Brain microvascular endothelial cell (primary cell): ENCODE measurements at regions not wholly inside any gene's neighbourhood (a gene's known extent, or its start where the extent isn't known, plus 50 kb on each side); places are given as distances from the start of the nearest gene placed in this dataset.

Experiments used
- DNase-seq: peaks from one replicate; pipeline ENCODE4 v3.0.0-alpha.2; 2020
- H3K27ac ChIP-seq: fragments of 250-450 bp; sonication (Bioruptor Pico); 2 replicates; pipeline ENCODE4 v1.5.1; 2020; ENCODE audit warnings: mild to moderate bottlenecking, moderate library complexity
- H3K27me3 ChIP-seq: fragments of 250-450 bp; sonication (Bioruptor Pico); replicated peaks from 2 replicates; pipeline ENCODE4 v1.5.1; 2020; ENCODE audit warnings: mild to moderate bottlenecking
- H3K36me3 ChIP-seq: fragments of 250-450 bp; sonication (Bioruptor Pico); replicated peaks from 2 replicates; pipeline ENCODE4 v1.5.1; 2020; ENCODE audit warnings: mild to moderate bottlenecking
- H3K4me3 ChIP-seq: 2 replicates; pipeline ENCODE4 v1.5.1; 2011; ENCODE audit warnings: low read depth, mild to moderate bottlenecking, control low read depth, low read length, moderate library complexity
- in situ Hi-C: cut with HindIII; loops from 2 replicates; pipeline ENCODE4 v1.10.0; 2017; ENCODE audit warnings: low sequenced_read_pairs, low pct_ligation_motif_present
- TF ChIP-seq, protein P1 (sequence below): IDR thresholded peaks from 2 replicates; pipeline ENCODE4 v1.5.1; 2011; ENCODE audit warnings: low read depth, mild to moderate bottlenecking, moderate library complexity, low read length, control low read depth, inconsistent platforms; ENCODE audit errors: missing control alignments

DNA sequence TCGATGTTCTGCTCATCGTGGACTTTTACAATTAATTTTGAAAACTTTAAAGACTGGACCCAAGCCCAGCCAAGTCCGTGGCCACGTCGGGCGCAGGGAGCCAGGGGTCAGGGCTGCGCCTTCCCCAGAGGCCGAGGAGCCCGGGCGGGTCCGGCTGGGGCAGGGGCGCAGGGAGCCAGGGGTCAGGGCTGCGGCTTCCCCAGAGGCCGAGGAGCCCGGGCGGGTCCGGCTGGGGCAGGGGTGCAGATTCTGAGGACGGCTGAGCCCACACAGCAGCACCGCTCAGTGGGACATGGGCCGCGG is 75.2 kb downstream of the MICALL2 start:
- Histone ChIP-seq H3K4me3 (no peak overlapping the region), H3K27ac (no peak overlapping the region), H3K27me3 (peaks cover 17% of the 10 kb centered on the region), H3K36me3 (no peaks in the 10 kb centered on the region)
- TF ChIP-seq, protein P1, sequence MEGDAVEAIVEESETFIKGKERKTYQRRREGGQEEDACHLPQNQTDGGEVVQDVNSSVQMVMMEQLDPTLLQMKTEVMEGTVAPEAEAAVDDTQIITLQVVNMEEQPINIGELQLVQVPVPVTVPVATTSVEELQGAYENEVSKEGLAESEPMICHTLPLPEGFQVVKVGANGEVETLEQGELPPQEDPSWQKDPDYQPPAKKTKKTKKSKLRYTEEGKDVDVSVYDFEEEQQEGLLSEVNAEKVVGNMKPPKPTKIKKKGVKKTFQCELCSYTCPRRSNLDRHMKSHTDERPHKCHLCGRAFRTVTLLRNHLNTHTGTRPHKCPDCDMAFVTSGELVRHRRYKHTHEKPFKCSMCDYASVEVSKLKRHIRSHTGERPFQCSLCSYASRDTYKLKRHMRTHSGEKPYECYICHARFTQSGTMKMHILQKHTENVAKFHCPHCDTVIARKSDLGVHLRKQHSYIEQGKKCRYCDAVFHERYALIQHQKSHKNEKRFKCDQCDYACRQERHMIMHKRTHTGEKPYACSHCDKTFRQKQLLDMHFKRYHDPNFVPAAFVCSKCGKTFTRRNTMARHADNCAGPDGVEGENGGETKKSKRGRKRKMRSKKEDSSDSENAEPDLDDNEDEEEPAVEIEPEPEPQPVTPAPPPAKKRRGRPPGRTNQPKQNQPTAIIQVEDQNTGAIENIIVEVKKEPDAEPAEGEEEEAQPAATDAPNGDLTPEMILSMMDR, result no peak
- in situ Hi-C loops, result no loop called here
- no peak for DNase-seq
